CD8-positive, alpha-beta memory T cell (primary cell): ENCODE measurements at regions not wholly inside any gene's neighbourhood (a gene's known extent, or its start where the extent isn't known, plus 50 kb on each side); places are given as distances from the start of the nearest gene placed in this dataset.

Experiments
- CTCF ChIA-PET: fragments of 350-600 bp; sonication (Branson Sonifier 250); formaldehyde crosslinking; loops from one replicate; lab custom pipeline; 2021; ENCODE audit warnings: antibody characterized with exemption; lab: Charles Lee
- POLR2A ChIA-PET: fragments of 350-600 bp; sonication (Branson Sonifier 250); formaldehyde crosslinking; loops from one replicate; lab custom pipeline; 2021; ENCODE audit warnings: antibody characterized with exemption; lab: Charles Lee
- DNase-seq, 5 donors: peaks; one replicate each; pipeline versions ENCODE4 v3.0.0 to v3.0.0-alpha.2; 2020 to 2022; ENCODE audit warnings: mixed read lengths in 1 of 5
- H3K27ac ChIP-seq: one replicate; pipeline ENCODE4 v1.7.0; 2013; ENCODE audit warnings: low read depth, mild to moderate bottlenecking, low read length, moderate library complexity
- H3K27me3 ChIP-seq: 2 replicates; pipeline ENCODE4 v1.7.0; 2013; ENCODE audit warnings: low read length, mild to moderate bottlenecking; ENCODE audit not compliant: insufficient read depth, poor library complexity, severe bottlenecking
- H3K36me3 ChIP-seq: 2 replicates; pipeline ENCODE4 v1.7.0; 2013; ENCODE audit warnings: mild to moderate bottlenecking, low read length, moderate library complexity; ENCODE audit not compliant: insufficient read depth
- H3K4me1 ChIP-seq: 2 replicates; pipeline ENCODE4 v1.7.0; 2013; ENCODE audit warnings: mild to moderate bottlenecking, low read length, moderate library complexity; ENCODE audit not compliant: insufficient read depth
- H3K4me3 ChIP-seq: 2 replicates; pipeline ENCODE4 v1.7.0; 2013; ENCODE audit warnings: mild to moderate bottlenecking, low read length
- H3K9me3 ChIP-seq: 2 replicates; pipeline ENCODE4 v1.7.0; 2013; ENCODE audit warnings: mild to moderate bottlenecking, low read length
- H3K27ac Mint-ChIP-seq, 8 donors: one replicate each; pipeline ENCODE4 v1.8.0; 2020 to 2021; ENCODE audit warnings: mixed read lengths in 8 of 8, mild to moderate bottlenecking in 6 of 8, inconsistent platforms in 3 of 8, moderate library complexity in 3 of 8
- H3K27me3 Mint-ChIP-seq, 2 donors: one replicate each; pipeline ENCODE4 v1.8.0; 2020 to 2021; ENCODE audit warnings: mixed read lengths in 2 of 2, mild to moderate bottlenecking in 1 of 2, moderate library complexity in 1 of 2
- H3K36me3 Mint-ChIP-seq, 3 donors: one replicate each; pipeline ENCODE4 v1.8.0; 2020 to 2021; ENCODE audit warnings: mixed read lengths in 3 of 3, inconsistent platforms in 1 of 3, mild to moderate bottlenecking in 1 of 3
- H3K4me1 Mint-ChIP-seq, 3 donors: one replicate each; pipeline ENCODE4 v1.8.0; 2020 to 2021; ENCODE audit warnings: mixed read lengths in 3 of 3, inconsistent platforms in 1 of 3, mild to moderate bottlenecking in 1 of 3
- H3K4me3 Mint-ChIP-seq, 7 donors: one replicate each; pipeline ENCODE4 v1.8.0; 2020 to 2021; ENCODE audit warnings: mixed read lengths in 7 of 7, mild to moderate bottlenecking in 6 of 7, moderate library complexity in 4 of 7, inconsistent platforms in 2 of 7
- H3K9me3 Mint-ChIP-seq, 5 donors: one replicate each; pipeline ENCODE4 v1.8.0; 2020 to 2022; ENCODE audit warnings: mixed read lengths in 5 of 5, mild to moderate bottlenecking in 3 of 5, moderate library complexity in 2 of 5, inconsistent platforms in 1 of 5

- Mint-ChIP-seq H3K4me1 (peaks cover 6 to 15% (median 13%) of the 10 kb centered on the region in 3 donors), H3K27me3 (peaks cover 0 to 3% of the 10 kb centered on the region in 2 donors), H3K9me3 (peaks cover 0 to 3% (median 0%) of the 10 kb centered on the region in 5 donors), H3K36me3 (no peaks in the 10 kb centered on the region), H3K4me3 (no peak overlapping the region), H3K27ac (no peak overlapping the region)
- H3K4me3 ChIP-seq, result no peak overlapping the region
- ChIA-PET CTCF (no interaction called here), POLR2A (no interaction called here)
- no peak for DNase-seq
- H3K27me3 ChIP-seq, result no peaks in the 10 kb centered on the region
- H3K36me3 ChIP-seq, result no peaks in the 10 kb centered on the region
- no peaks in the 10 kb centered on the region for H3K4me1 ChIP-seq
- no peaks in the 10 kb centered on the region for H3K9me3 ChIP-seq
- no peak overlapping the region for H3K27ac ChIP-seq
Measured at GRCh38 chr5:96278981-96279380, 154.1 kb downstream of the PCSK1 start.

- CTCF ChIA-PET, result no interaction called here
- Mint-ChIP-seq H3K9me3 (peaks cover 2 to 9% (median 5%) of the 10 kb centered on the region in 5 donors), H3K4me3 (no peak overlapping the region), H3K27ac (no peak overlapping the region), H3K36me3 (peaks cover 0 to 5% (median 0%) of the 10 kb centered on the region in 3 donors), H3K27me3 (peaks cover 0 to 1% of the 10 kb centered on the region in 2 donors), H3K4me1 (peaks cover 4 to 12% (median 7%) of the 10 kb centered on the region in 3 donors)
- no peaks in the 10 kb centered on the region for H3K9me3 ChIP-seq
- DNase-seq, result no peak
- H3K4me3 ChIP-seq, result no peak overlapping the region
- POLR2A ChIA-PET, result no interaction called here
- no peaks in the 10 kb centered on the region for H3K36me3 ChIP-seq
- no peaks in the 10 kb centered on the region for H3K27me3 ChIP-seq
- no peaks in the 10 kb centered on the region for H3K4me1 ChIP-seq
- H3K27ac ChIP-seq, result no peak overlapping the region
Measured at GRCh38 chr5:96275051-96275450, 158.0 kb downstream of the PCSK1 start.

GRCh38 chr5:96265487-96265886, 167.6 kb downstream of the PCSK1 start:
- H3K4me3 Mint-ChIP-seq, result no peak overlapping the region
- no peaks in the 10 kb centered on the region for H3K4me1 ChIP-seq
- ChIA-PET POLR2A (no interaction called here), CTCF (no interaction called here)
- no peaks in the 10 kb centered on the region for H3K27me3 ChIP-seq
- peaks cover 5% of the 10 kb centered on the region for H3K9me3 ChIP-seq
- H3K27me3 Mint-ChIP-seq, result peaks cover 5 to 13% of the 10 kb centered on the region in 2 donors
- H3K4me3 ChIP-seq, result no peak overlapping the region
- H3K9me3 Mint-ChIP-seq, result peaks cover 27 to 47% (median 33%) of the 10 kb centered on the region in 5 donors
- DNase-seq, result no peak
- no peak overlapping the region for H3K27ac Mint-ChIP-seq
- peaks cover 0 to 19% (median 0%) of the 10 kb centered on the region in 3 donors for H3K36me3 Mint-ChIP-seq
- no peaks in the 10 kb centered on the region for H3K36me3 ChIP-seq
- no peak overlapping the region for H3K27ac ChIP-seq
- no peaks in the 10 kb centered on the region for H3K4me1 Mint-ChIP-seq

- POLR2A ChIA-PET, result no interaction called here
- Histone ChIP-seq H3K36me3 (no peaks in the 10 kb centered on the region), H3K4me1 (no peaks in the 10 kb centered on the region), H3K27ac (no peak overlapping the region), H3K9me3 (peaks cover 5% of the 10 kb centered on the region), H3K4me3 (no peak overlapping the region), H3K27me3 (no peaks in the 10 kb centered on the region)
- Mint-ChIP-seq H3K4me3 (no peak overlapping the region), H3K36me3 (peaks cover 0 to 13% (median 0%) of the 10 kb centered on the region in 3 donors), H3K27ac (no peak overlapping the region), H3K27me3 (peaks cover 3 to 13% of the 10 kb centered on the region in 2 donors), H3K9me3 (peaks cover 19 to 35% (median 20%) of the 10 kb centered on the region in 5 donors), H3K4me1 (no peaks in the 10 kb centered on the region)
- CTCF ChIA-PET, result no interaction called here
- no peak for DNase-seq
Measured at GRCh38 chr5:96264047-96264446, 169.0 kb downstream of the PCSK1 start.

GRCh38 chr5:96262105-96262504, 170.9 kb downstream of the PCSK1 start:
- no peak overlapping the region for H3K4me3 Mint-ChIP-seq
- Histone ChIP-seq H3K36me3 (no peaks in the 10 kb centered on the region), H3K4me1 (no peaks in the 10 kb centered on the region), H3K4me3 (no peak overlapping the region), H3K27me3 (no peaks in the 10 kb centered on the region), H3K27ac (no peak overlapping the region), H3K9me3 (peaks cover under 1% of the 10 kb centered on the region)
- no peak for DNase-seq
- ChIA-PET CTCF (no interaction called here), POLR2A (no interaction called here)
- H3K27ac Mint-ChIP-seq, result no peak overlapping the region
- H3K27me3 Mint-ChIP-seq, result peaks cover 1 to 13% of the 10 kb centered on the region in 2 donors
- H3K4me1 Mint-ChIP-seq, result no peaks in the 10 kb centered on the region
- peaks cover 10 to 23% (median 13%) of the 10 kb centered on the region in 5 donors for H3K9me3 Mint-ChIP-seq
- peaks cover 0 to 13% (median 0%) of the 10 kb centered on the region in 3 donors for H3K36me3 Mint-ChIP-seq

- DNase-seq, result no peak
- H3K4me3 Mint-ChIP-seq, result no peak overlapping the region
- peaks cover 0 to 13% (median 0%) of the 10 kb centered on the region in 3 donors for H3K36me3 Mint-ChIP-seq
- H3K9me3 ChIP-seq, result no peaks in the 10 kb centered on the region
- ChIA-PET CTCF (no interaction called here), POLR2A (no interaction called here)
- no peaks in the 10 kb centered on the region for H3K27me3 ChIP-seq
- no peak overlapping the region for H3K4me3 ChIP-seq
- no peaks in the 10 kb centered on the region for H3K4me1 Mint-ChIP-seq
- H3K27me3 Mint-ChIP-seq, result peaks cover 1 to 13% of the 10 kb centered on the region in 2 donors
- no peak overlapping the region for H3K27ac ChIP-seq
- peak overlapping the region in 1 of 8 donors; percentile 21 for H3K27ac Mint-ChIP-seq
- H3K9me3 Mint-ChIP-seq, result peaks cover 0 to 12% (median 3%) of the 10 kb centered on the region in 5 donors
- no peaks in the 10 kb centered on the region for H3K36me3 ChIP-seq
- H3K4me1 ChIP-seq, result no peaks in the 10 kb centered on the region
Measured at GRCh38 chr5:96260009-96260408, 173.0 kb downstream of the PCSK1 start.

GRCh38 chr5:96259151-96259772, 173.8 kb downstream of the PCSK1 start:
- ChIA-PET POLR2A (no interaction called here), CTCF (no interaction called here)
- no peaks in the 10 kb centered on the region for H3K27me3 ChIP-seq
- no peak overlapping the region for H3K4me3 ChIP-seq
- H3K4me1 ChIP-seq, result no peaks in the 10 kb centered on the region
- no peaks in the 10 kb centered on the region for H3K9me3 ChIP-seq
- Mint-ChIP-seq H3K9me3 (peaks cover 0 to 9% (median 3%) of the 10 kb centered on the region in 5 donors), H3K36me3 (peaks cover 0 to 13% (median 0%) of the 10 kb centered on the region in 3 donors), H3K4me3 (no peak overlapping the region), H3K27ac (no peak overlapping the region), H3K4me1 (no peaks in the 10 kb centered on the region), H3K27me3 (peaks cover 1 to 16% of the 10 kb centered on the region in 2 donors)
- DNase-seq, result no peak
- H3K27ac ChIP-seq, result no peak overlapping the region
- H3K36me3 ChIP-seq, result no peaks in the 10 kb centered on the region

- H3K4me1 ChIP-seq, result no peaks in the 10 kb centered on the region
- CTCF ChIA-PET, result no interaction called here
Measured at GRCh38 chr5:96258692-96259091, 174.4 kb downstream of the PCSK1 start.

More at GRCh38 chr5:96258692-96259091, 174.4 kb downstream of the PCSK1 start:
- Histone ChIP-seq H3K27me3 (no peaks in the 10 kb centered on the region), H3K36me3 (no peaks in the 10 kb centered on the region), H3K27ac (no peak overlapping the region), H3K4me3 (no peak overlapping the region), H3K9me3 (no peaks in the 10 kb centered on the region)
- Mint-ChIP-seq H3K4me1 (no peaks in the 10 kb centered on the region), H3K36me3 (peaks cover 0 to 9% (median 0%) of the 10 kb centered on the region in 3 donors), H3K27me3 (peaks cover 1 to 11% of the 10 kb centered on the region in 2 donors), H3K9me3 (peaks cover 0 to 4% (median 3%) of the 10 kb centered on the region in 5 donors), H3K4me3 (no peak overlapping the region), H3K27ac (no peak overlapping the region)
- DNase-seq, result no peak
- POLR2A ChIA-PET, result no interaction called here
